ENCODE measurements at regions not wholly inside any gene's neighbourhood (a gene's known extent, or its start where the extent isn't known, plus 50 kb on each side); places are given as distances from the start of the nearest gene placed in this dataset.

DNA sequence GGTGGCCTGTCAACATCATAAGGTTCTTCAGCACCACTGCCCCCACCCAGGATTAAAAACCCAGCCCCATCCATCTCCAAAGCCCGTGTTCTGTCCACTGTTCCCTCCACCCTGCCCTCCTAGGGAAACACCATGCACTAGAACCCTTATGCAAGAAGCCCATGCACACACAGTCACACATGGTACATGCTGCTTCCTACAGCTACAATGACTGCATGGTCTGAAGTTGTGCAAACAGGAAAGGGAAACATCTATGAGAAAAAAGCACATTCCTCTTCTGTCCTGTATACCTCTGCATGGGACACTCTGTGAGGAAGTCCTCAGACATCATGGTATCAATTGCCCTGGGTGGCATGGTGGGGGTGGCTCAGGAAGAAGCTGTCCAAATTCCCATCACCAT is 108.6 kb upstream of the MRPS22 start:
- Histone ChIP-seq H3K9me3 (ENCODE audit: control insufficient read depth, low read length) (no peaks in the 10 kb centered on the region), H3K27ac (ENCODE audit: low read depth, low read length) (no peak overlapping the region), H3K9ac (ENCODE audit: extremely low read depth, low read length, poor library complexity, severe bottlenecking) (no peak overlapping the region), H3K4me1 (ENCODE audit: control insufficient read depth, insufficient read depth, low read length) (no peaks in the 10 kb centered on the region), H3K4me3 (ENCODE audit: low read length) (no peak overlapping the region), H3K27me3 (ENCODE audit: control insufficient read depth, insufficient read depth, low read length, poor library complexity, severe bottlenecking) (no peaks in the 10 kb centered on the region), H3K36me3 (ENCODE audit: control insufficient read depth, insufficient read depth, low read length) (no peaks in the 10 kb centered on the region)
- DNase-seq, result no peak
- no peaks in the 10 kb centered on the region for H3K4me1 Mint-ChIP-seq
- no peaks in the 10 kb centered on the region for H3K36me3 Mint-ChIP-seq (ENCODE audit: low read depth)
- TF ChIP-seq CTCF (conservative IDR thresholded peaks at IDR 0.05), result no peak
- no peak overlapping the region for H3K27ac Mint-ChIP-seq
- no peak overlapping the region for H3K4me3 Mint-ChIP-seq
- no peaks in the 10 kb centered on the region for H3K9me3 Mint-ChIP-seq
- H3K27me3 Mint-ChIP-seq (ENCODE audit: insufficient read depth), result peaks cover 13% of the 10 kb centered on the region
- 86% methylated on average over 1 of the region's 1 CpG; no CpG with 5 or more reads in 1 of the 2 experiments for WGBS, 2 experiments (ENCODE audit: insufficient coverage in 1 of 2, insufficient read length in 1 of 2)

GRCh38 chr3:139236336-139236735 is 107.5 kb upstream of the MRPS22 start:
- Histone ChIP-seq H3K27ac (ENCODE audit: low read depth, low read length) (no peak overlapping the region), H3K4me3 (ENCODE audit: low read length) (no peak overlapping the region), H3K4me1 (ENCODE audit: control insufficient read depth, insufficient read depth, low read length) (no peaks in the 10 kb centered on the region), H3K9me3 (ENCODE audit: control insufficient read depth, low read length) (no peaks in the 10 kb centered on the region), H3K27me3 (ENCODE audit: control insufficient read depth, insufficient read depth, low read length, poor library complexity, severe bottlenecking) (no peaks in the 10 kb centered on the region), H3K9ac (ENCODE audit: extremely low read depth, low read length, poor library complexity, severe bottlenecking) (no peak overlapping the region), H3K36me3 (ENCODE audit: control insufficient read depth, insufficient read depth, low read length) (no peaks in the 10 kb centered on the region)
- no peak overlapping the region for H3K4me3 Mint-ChIP-seq
- no peaks in the 10 kb centered on the region for H3K9me3 Mint-ChIP-seq
- DNase-seq, result no peak
- peaks cover 15% of the 10 kb centered on the region for H3K27me3 Mint-ChIP-seq (ENCODE audit: insufficient read depth)
- no peaks in the 10 kb centered on the region for H3K36me3 Mint-ChIP-seq (ENCODE audit: low read depth)
- WGBS, 2 experiments (ENCODE audit: insufficient coverage in 1 of 2, insufficient read length in 1 of 2), result 97 to 100% methylated on average over 1 to 3 of the region's 3 CpGs
- H3K4me1 Mint-ChIP-seq, result no peaks in the 10 kb centered on the region
- no peak overlapping the region for H3K27ac Mint-ChIP-seq
- no peak for TF ChIP-seq CTCF (conservative IDR thresholded peaks at IDR 0.05)

GRCh38 chr3:139238281-139239030 is 105.4 kb upstream of the MRPS22 start:
- peaks cover 12% of the 10 kb centered on the region for H3K27me3 ChIP-seq (ENCODE audit: control insufficient read depth, insufficient read depth, low read length, poor library complexity, severe bottlenecking)
- H3K4me3 ChIP-seq (ENCODE audit: low read length), result no peak overlapping the region
- 84% methylated on average over 10 to 12 of the region's 12 CpGs for WGBS, 2 experiments (ENCODE audit: insufficient coverage in 1 of 2, insufficient read length in 1 of 2)
- H3K27ac Mint-ChIP-seq, result no peak overlapping the region
- TF ChIP-seq CTCF (conservative IDR thresholded peaks at IDR 0.05), result no peak
- no peaks in the 10 kb centered on the region for H3K9me3 ChIP-seq (ENCODE audit: control insufficient read depth, low read length)
- no peak overlapping the region for H3K9ac ChIP-seq (ENCODE audit: extremely low read depth, low read length, poor library complexity, severe bottlenecking)
- DNase-seq, result no peak
- no peaks in the 10 kb centered on the region for H3K9me3 Mint-ChIP-seq
- H3K4me3 Mint-ChIP-seq, result no peak overlapping the region
- peaks cover 19% of the 10 kb centered on the region for H3K27me3 Mint-ChIP-seq (ENCODE audit: insufficient read depth)
- H3K4me1 Mint-ChIP-seq, result no peaks in the 10 kb centered on the region
- no peaks in the 10 kb centered on the region for H3K36me3 ChIP-seq (ENCODE audit: control insufficient read depth, insufficient read depth, low read length)
- no peaks in the 10 kb centered on the region for H3K4me1 ChIP-seq (ENCODE audit: control insufficient read depth, insufficient read depth, low read length)
- no peak overlapping the region for H3K27ac ChIP-seq (ENCODE audit: low read depth, low read length)
- H3K36me3 Mint-ChIP-seq (ENCODE audit: low read depth), result no peaks in the 10 kb centered on the region
